NCI-H69 (cell line): ENCODE measurements at regions not wholly inside any gene's neighbourhood (a gene's known extent, or its start where the extent isn't known, plus 50 kb on each side); places are given as distances from the start of the nearest gene placed in this dataset.

Experiments used
- DNase-seq: peaks from one replicate; lab custom pipeline; 2025; lab: John Stamatoyannopoulos, UW

- DNase-seq, result no peak
Measured at GRCh38 chr18:78677483-78678317, 301.9 kb upstream of the SALL3 start.

GRCh38 chr18:78678318-78678695, 301.3 kb upstream of the SALL3 start:
- DNase-seq, result no peak

DNA sequence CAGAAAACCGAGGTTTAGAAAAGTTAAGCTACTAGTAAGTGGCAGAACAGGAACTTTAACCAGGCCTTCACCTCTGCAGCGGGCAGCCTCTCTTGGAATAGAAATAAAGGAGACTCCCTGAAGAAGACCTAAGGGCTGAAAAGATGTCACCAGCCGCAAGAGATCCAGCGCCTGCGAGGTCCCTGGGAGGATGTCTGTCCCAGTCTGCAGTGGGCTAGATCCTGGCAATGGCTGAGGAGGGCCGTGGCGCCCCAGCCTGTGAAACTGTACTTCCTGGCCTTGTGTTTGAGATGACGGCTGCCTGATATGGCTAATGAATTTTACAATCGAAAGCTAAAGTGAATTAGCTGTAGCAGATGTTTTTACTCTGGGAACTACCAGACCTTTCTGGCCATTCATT, 300.6 kb upstream of the SALL3 start:
- no peak for DNase-seq

- no peak for DNase-seq
Measured at GRCh38 chr18:78679613-78680260, 299.9 kb upstream of the SALL3 start.

- DNase-seq, result no peak
Measured at GRCh38 chr18:78681396-78681795, 298.2 kb upstream of the SALL3 start.

DNA sequence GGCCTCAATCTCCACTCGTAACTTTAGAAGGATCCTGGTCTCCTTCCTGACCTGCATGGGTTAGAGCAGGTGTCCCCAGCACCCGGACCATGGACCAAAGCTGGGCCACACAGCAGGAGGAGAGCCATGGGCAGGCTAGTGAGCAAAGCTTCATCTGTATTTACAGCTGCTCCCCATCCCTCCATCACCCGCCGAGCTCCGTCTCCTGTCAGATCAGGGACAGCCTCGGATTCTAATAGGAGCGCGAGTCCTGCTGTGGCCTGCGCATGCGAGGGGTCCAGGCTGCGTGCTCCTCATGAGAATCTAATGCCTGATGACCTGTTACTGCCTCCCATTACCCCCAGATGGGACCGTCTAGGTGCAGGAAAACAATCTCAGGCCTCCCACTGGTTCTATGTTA, 297.7 kb upstream of the SALL3 start:
- no peak for DNase-seq

DNA sequence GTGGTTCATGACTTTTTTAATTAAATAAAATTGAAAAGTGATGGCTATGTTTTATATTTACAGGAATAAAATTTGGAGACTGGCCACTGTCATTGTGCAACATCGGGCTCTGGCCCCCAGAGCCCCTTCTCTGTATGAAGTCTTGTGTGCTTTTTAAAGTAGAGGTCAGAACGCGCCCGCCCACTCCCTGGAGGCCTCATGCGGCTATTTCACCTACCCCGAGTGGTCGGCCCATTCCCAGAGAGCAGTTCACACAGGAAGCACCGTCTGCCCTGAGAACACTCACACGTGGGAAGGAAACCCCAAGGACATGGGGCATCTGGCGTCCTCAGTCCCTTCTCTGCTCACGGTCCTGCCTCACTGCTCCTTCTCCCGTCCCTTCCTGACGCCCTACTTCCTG, 296.9 kb upstream of the SALL3 start:
- DNase-seq, result no peak

- no peak for DNase-seq
Measured at GRCh38 chr18:78683191-78684010, 296.2 kb upstream of the SALL3 start.

DNA sequence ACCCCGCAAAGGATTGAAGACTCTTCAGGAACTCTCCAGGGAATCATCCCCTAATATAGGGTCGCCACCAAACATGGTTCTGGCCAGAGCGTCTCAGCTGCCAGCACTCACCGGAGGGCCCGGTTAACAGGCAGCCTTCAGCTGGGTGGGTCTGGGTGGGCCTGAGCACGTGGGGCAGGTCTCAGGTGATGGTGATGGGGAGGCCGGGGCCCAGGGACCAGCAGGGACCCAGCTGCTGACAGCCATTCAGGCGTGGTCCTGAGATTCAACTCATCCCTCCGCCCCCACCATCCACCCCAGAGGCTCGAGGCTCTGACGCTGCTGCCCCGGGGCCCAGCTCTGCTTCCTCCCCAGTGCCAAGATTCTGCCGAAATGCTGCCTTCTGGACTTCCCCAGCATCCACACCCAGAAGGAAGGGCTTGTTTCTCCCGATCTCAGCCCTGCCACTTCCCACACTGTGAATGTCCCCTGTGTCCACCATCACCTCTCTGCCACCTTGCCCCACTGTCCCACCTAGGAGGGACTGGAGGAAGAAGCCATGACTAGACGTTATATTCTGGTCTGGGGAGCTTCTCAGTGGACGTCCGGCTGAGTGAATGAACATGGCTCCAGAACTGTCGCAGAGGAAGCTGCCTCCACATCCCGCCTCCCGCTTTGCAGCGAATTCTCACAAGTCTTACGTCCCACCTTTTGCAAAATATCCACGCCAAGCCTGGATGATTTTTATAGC, 294.2 kb upstream of the SALL3 start:
- DNase-seq, result no peak

DNA sequence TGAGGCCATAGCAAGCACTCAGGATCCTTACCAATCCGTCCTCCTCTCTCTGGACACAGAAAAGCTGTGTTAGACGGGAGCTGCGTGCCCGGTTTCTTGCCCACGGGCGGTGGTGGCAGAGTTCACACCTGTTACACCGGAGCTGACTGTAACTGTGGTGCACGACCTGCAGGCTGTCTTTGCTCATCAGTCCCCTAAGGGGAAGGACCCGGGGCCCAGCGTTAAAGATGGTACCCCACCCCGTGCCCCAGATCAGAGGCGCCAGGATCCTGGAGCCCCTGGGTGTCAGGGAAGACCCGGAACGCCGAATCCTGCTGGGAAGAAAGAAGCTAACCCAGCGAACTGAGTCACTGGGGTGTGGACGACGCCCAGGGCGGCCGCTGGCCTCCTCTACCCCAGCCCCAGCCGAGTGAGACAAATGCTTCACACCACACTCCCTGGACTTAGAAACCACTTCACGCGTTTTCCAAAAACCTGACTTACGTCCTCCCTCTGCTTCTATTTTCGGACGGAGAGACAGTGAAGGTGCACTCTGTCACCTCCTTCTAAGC, 293.6 kb upstream of the SALL3 start:
- DNase-seq, result no peak

- no peak for DNase-seq
Measured at GRCh38 chr18:78686976-78687685, 292.5 kb upstream of the SALL3 start.

DNA sequence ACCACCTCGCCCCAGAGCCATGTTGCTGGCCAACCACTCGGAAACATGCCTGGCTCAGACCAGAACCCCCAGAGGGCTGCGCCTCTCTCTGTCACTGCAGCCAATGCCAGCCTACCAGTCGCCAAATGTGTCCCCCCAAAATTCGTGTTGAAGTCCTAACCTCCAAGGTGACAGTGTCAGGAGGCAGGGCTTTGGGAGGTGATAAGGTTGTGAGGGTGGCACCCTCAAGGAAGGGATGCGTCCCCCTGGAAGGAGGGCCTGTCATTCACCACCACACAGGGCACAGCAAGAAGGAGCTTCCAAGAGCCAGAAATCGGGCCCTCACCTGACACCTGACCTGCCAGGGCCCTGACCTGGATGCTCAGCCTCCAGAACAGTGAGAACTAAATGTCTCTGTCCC, 291.9 kb upstream of the SALL3 start:
- no peak for DNase-seq

GRCh38 chr18:78688249-78688648, 291.4 kb upstream of the SALL3 start:
- DNase-seq, result no peak

DNA sequence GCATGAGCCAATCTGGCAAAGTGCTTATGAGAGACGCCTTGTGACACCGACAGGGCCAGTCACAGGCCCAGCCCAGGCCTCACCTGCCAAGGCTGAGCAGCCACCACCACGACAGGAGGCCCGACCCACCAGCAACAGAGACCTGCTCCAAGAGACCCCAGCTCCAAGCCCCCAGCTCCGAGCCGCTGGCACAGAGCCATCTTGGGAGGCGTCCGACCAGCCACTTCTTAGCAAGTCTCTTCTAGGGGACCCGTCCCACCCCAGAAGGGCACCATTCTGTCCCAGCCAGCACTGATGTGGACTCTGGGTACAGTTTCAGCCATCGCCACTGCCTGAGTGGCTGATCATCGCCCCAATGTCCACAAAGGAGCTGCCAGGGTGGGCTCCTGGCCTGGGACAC, 290.7 kb upstream of the SALL3 start:
- no peak for DNase-seq

GRCh38 chr18:78689606-78690005, 290.0 kb upstream of the SALL3 start:
- DNase-seq, result no peak

- DNase-seq, result no peak
Measured at GRCh38 chr18:78692105-78692504, 287.5 kb upstream of the SALL3 start.

DNA sequence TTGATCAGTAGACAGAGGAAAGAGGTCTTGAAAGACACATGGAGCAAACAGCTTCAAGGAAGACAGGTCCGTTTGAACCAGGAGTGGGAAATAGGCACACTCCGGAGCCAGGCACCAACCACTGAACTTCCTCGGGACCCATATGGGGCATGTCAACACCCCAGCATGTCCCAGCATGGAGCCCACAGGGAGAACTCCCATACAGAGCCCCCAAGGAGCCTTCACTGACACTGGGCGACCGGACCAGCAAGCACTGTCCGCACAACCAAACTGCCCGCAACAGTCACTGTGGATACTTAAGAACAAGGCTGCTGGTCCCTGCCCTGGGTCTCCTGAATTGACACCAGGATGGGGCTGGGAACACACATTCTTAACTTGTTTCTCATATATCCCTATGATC, 286.2 kb upstream of the SALL3 start:
- DNase-seq, result no peak

DNA sequence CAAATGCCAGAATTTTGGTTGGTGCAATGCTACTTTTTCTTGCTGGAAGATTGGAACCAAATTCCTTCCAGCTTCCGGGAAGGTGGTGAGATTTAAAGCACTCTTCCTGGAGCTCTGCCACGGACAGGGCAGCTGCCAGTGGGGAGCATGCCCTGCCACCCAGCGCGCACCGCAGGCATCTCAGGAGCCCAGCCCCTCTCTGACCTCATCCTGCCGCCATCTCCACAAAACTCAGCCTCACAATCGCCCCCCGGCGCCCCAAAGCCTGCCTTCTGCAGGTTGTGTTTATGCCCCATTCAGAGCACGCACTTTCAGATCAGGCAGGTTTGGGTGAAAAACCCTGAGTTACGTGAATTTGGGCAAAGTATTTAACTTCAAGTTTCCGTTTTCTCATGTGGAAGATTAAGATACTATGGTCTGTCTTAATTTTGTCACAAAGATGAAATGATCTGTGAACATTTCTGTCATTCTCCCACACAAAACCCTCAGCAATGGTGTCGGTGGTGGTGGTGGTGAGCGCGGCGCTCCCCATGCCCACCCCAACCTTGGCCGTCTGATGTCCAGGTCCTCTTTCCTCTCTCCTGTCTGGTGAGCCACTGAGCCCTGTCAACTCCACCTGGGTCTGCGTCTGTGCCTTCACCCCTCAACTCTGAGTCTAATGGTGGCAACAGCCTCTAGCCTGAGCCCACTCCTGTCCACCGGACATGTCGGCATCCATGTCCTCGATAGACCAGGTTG, 282.8 kb upstream of the SALL3 start:
- DNase-seq, result no peak

- DNase-seq, result no peak
Measured at GRCh38 chr18:78697446-78697845, 282.2 kb upstream of the SALL3 start.

GRCh38 chr18:78698914-78699313, 280.7 kb upstream of the SALL3 start:
- DNase-seq, result no peak

GRCh38 chr18:78699499-78699898, 280.1 kb upstream of the SALL3 start:
- peak; percentile 52 for DNase-seq
